K562 (cell line): ENCODE measurements at regions not wholly inside any gene's neighbourhood (a gene's known extent, or its start where the extent isn't known, plus 50 kb on each side); places are given as distances from the start of the nearest gene placed in this dataset.

ENCODE experiments used
- ATAC-seq: fragments of 200-7000 bp; cut with Tn5 transposase; 3 replicates; pipeline ENCODE4 v1.9.1; 2020; ENCODE audit warnings: moderate library complexity
- BruUV-seq: library from RNA; stranded (reverse); fragments of 400-500 nt; replicated peaks from 2 replicates; lab custom pipeline; 2021; lab: Mats Ljungman, UMichigan
- CTCF ChIA-PET: fragments of 300-600 bp; formaldehyde crosslinking; extraction: SDS; loops from one replicate; lab custom pipeline; 2021; ENCODE audit warnings: low intra/inter-chr PET ratio; lab: Yijun Ruan, JAX
- POLR2A ChIA-PET: fragments of 300-600, 350-650 bp; sonication (Branson Sonifier 250); formaldehyde crosslinking; extraction: SDS; loops from one replicate; lab custom pipeline; 2021; ENCODE audit warnings: antibody characterized with exemption, inconsistent platforms; lab: Yijun Ruan, JAX
- DNase-seq, 4 experiments: peaks; one replicate each; pipeline versions ENCODE4 v3.0.0 to v3.0.0-alpha.2; 2011 to 2018; ENCODE audit warnings: low spot score in 3 of 4, mixed read lengths in 3 of 4; ENCODE audit errors: extremely low read depth in 1 of 4
- FAIRE-seq: peaks from 2 replicates; lab custom pipeline; 2011; peaks lifted over from hg19 to GRCh38; lab: Jason Lieb, UNC
- H2AFZ ChIP-seq: 2 replicates; pipeline ENCODE4 v1.6.0; 2011; ENCODE audit warnings: low read depth, low read length, control low read depth, inconsistent platforms
- H3K27ac ChIP-seq: fragments of 200-600 bp; 3 replicates; pipeline ENCODE4 v1.8.0; 2011; ENCODE audit warnings: low read depth, mild to moderate bottlenecking, control low read depth, inconsistent platforms, low read length, moderate library complexity, mixed read lengths; ENCODE audit errors: extremely low read depth
- H3K27me3 ChIP-seq, 2 experiments: fragments of 300-600 bp in 1 of 2; 2 replicates in 1 of 2; 3 replicates in 1 of 2; pipeline versions ENCODE4 v1.6.0 to v1.8.0; 2011; ENCODE audit warnings: inconsistent platforms in 2 of 2, low read length in 2 of 2, mild to moderate bottlenecking in 1 of 2, mixed read lengths in 1 of 2, moderate library complexity in 1 of 2; ENCODE audit not compliant: control insufficient read depth in 2 of 2, insufficient read depth in 2 of 2
- H3K36me3 ChIP-seq: fragments of 300-600 bp; 3 replicates; pipeline ENCODE4 v1.8.0; 2011; ENCODE audit warnings: mild to moderate bottlenecking, low read length, inconsistent platforms; ENCODE audit not compliant: control insufficient read depth, insufficient read depth
- H3K4me1 ChIP-seq, 2 experiments: fragments of 200-600 bp in 1 of 2; replicated peaks in 1 of 2; 2 replicates in 1 of 2; 3 replicates in 1 of 2; pipeline versions ENCODE4 v1.5.1 to v1.8.0; 2011; ENCODE audit warnings: inconsistent platforms in 2 of 2, low read length in 2 of 2, mild to moderate bottlenecking in 1 of 2, mixed read lengths in 1 of 2, moderate library complexity in 1 of 2; ENCODE audit not compliant: control insufficient read depth in 2 of 2, insufficient read depth in 2 of 2
- H3K4me2 ChIP-seq: 2 replicates; pipeline ENCODE4 v1.6.1; 2011; ENCODE audit warnings: low read length, control low read depth, inconsistent platforms, mixed read lengths; ENCODE audit not compliant: insufficient read depth
- H3K4me3 ChIP-seq: fragments of 200-600 bp; sonication (generic), shearing (Covaris generic); 2 replicates; pipeline ENCODE4 v1.5.1; 2016; ENCODE audit warnings: control low read depth, inconsistent platforms
- H3K79me2 ChIP-seq: fragments of 200-600 bp; 3 replicates; pipeline ENCODE4 v1.8.0; 2011; ENCODE audit warnings: low read length, inconsistent platforms; ENCODE audit not compliant: control insufficient read depth, insufficient read depth
- H3K9ac ChIP-seq, 2 experiments: 2 replicates each; pipeline versions ENCODE4 v1.6.0 to v1.6.1; 2011; ENCODE audit warnings: low read depth in 2 of 2, low read length in 2 of 2, control low read depth in 1 of 2, inconsistent platforms in 1 of 2, mild to moderate bottlenecking in 1 of 2, mixed read lengths in 1 of 2; ENCODE audit not compliant: insufficient read depth in 1 of 2
- H3K9me1 ChIP-seq: one replicate; pipeline ENCODE4 v1.6.0; 2011; ENCODE audit warnings: inconsistent platforms, mild to moderate bottlenecking, low read length, moderate library complexity; ENCODE audit not compliant: control insufficient read depth, insufficient read depth
- H3K9me3 ChIP-seq: replicated peaks from 2 replicates; pipeline ENCODE4 v1.5.1; 2011; ENCODE audit warnings: low read depth, low read length, inconsistent platforms; ENCODE audit not compliant: control insufficient read depth, insufficient read depth
- H4K20me1 ChIP-seq: replicated peaks from 2 replicates; pipeline ENCODE4 v1.6.1; 2011; ENCODE audit warnings: low read length, inconsistent platforms, mixed read lengths; ENCODE audit not compliant: control insufficient read depth, insufficient read depth
- KDM1A ChIP-seq, 2 experiments: fragments of 450-650 bp; IDR thresholded peaks; 2 replicates each; pipeline ENCODE4 v1.6.1; 2016; ENCODE audit warnings: mild to moderate bottlenecking in 2 of 2
- PHF20 ChIP-seq: fragments of 450-650 bp; IDR thresholded peaks from 2 replicates; pipeline ENCODE4 v1.6.1; 2018; ENCODE audit not compliant: partially characterized antibody
- PML ChIP-seq: IDR thresholded peaks from 2 replicates; pipeline ENCODE4 v1.6.1; 2012; ENCODE audit warnings: low read length, inconsistent platforms
- RAD21 ChIP-seq, 2 experiments: fragments of 250-450 bp in 1 of 2; fragments of 450-650 bp in 1 of 2; sonication (Bioruptor Pico) in 1 of 2; formaldehyde crosslinking in 1 of 2; IDR thresholded peaks in 1 of 2; conservative IDR thresholded peaks in 1 of 2; 2 replicates each; pipeline versions ENCODE4 v1.4.0 to v1.8.0; 2020 to 2022; ENCODE audit warnings: mild to moderate bottlenecking in 2 of 2, moderate library complexity in 1 of 2
- RBM39 ChIP-seq: fragments of 200-400 bp; formaldehyde crosslinking; optimal IDR thresholded peaks from 2 replicates; pipeline ENCODE3; 2018; ENCODE audit warnings: low read depth, low read length
- ZNF146 ChIP-seq: IDR thresholded peaks from one replicate; pipeline ENCODE4 v1.6.1; 2018; ENCODE audit warnings: missing compliant biosample characterization; ENCODE audit not compliant: unreplicated experiment
- WGBS: fragments of 100-300 bp; shearing (Covaris generic); methylation state at CpG from one replicate; pipeline ENCODE4 v1.1.6; 2016; ENCODE audit warnings: low coverage, mixed read lengths; ENCODE audit not compliant: insufficient coverage; ENCODE audit errors: missing lambda C conversion rate; 5-methylcytosine and 5-hydroxymethylcytosine counted together
- in situ Hi-C: fragments of 300-500 bp; cut with MboI; formaldehyde crosslinking; loops from 4 replicates; pipeline ENCODE4 v1.15.0; 2018; ENCODE audit warnings: inconsistent platforms, mixed read lengths
- intact Hi-C: fragments of 100-400 bp; cut with micrococcal nuclease; formaldehyde crosslinking; loops from 2 replicates; pipeline ENCODE4 v1.14.2; 2022

DNA sequence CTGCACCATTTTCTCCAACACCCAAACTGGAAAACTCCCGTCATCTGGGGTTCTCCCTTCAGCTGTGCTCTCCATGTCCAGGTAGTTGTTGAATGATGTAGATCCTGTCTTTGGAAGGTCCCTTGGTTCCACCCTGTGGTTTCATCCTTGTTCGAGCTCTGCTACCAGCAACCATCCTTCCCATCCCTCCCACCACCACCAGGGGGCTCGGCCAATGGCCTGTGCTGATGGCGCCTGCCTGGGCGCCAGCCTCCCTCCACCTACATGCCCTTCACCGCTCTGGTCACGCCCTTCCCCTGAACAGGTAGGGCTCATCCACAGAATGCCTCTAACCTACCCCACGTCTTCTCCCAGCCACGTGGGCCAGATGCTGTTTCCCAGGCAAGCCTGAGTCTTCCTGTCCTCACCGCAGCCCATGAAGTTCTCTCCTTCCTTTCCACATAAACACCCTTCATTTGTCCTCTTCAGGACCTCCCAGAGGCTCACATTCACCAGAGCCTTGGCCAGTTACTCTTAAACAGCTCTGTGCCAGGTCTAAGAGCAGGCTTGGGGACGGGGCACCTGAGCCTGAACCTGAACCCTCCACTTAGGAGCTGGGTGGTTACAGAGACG is 75.1 kb upstream of the DUSP22 start (continued):
- TF ChIP-seq RBM39, result no peak
- TF ChIP-seq PHF20, result no peak
- TF ChIP-seq RAD21 (CRISPR knock-in tag; conservative IDR thresholded peaks at IDR 0.05 in 1 of 2, IDR thresholded peaks at IDR 0.05 in 1 of 2), result peak; percentile 54 to 80
- TF ChIP-seq ZNF146 (CRISPR knock-in tag), result no peak

DNA sequence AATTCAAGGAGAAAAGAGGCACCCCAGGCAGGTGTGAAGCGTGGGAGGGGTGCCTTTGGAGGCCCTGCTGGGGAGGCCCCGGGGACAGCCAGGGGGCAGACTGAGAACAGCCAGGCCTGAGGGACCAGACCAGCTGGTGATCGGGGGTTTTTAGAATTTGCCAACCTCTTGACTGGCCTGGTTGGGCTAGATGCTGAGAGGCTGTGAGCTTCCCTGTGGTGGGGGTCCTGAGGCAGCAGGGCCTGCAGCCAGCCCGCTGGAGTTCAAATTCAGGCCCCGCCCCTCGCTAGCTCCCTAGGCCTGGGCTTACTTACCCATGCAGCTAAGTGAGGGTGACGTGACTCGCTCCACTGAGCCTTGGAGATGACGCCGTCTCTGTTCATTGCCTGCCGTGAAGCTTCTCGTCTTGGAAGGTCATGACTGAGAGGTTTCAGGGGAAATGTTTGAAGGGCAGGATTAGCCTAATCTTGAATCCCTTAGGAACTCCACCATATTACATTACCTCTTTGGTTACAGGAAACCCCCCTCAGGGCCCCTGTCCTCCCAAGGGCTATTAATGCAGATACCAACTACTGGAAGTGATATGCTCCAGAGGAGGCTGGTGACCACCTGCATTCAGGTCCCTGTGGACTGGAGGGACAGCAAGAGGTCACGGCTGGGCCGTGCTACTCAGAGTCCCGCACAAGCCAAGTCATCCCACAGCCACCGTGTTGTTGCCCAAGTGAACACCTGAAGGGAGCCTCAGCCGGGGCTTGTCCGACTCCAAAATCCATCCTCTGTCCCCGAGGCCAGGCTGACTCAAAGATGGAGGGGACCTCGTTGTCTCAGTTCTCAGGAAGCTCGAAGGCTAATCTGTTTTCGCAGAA is 73.9 kb upstream of the DUSP22 start:
- ATAC-seq, result peak; percentile 24
- POLR2A ChIA-PET, result interaction anchor here (0.6 to 1.2 kb wide), 5 partner anchors 9 to 1339 kb away, joined by 3 to 4 read pairs (median 4); no protein-coding TSS in a partner anchor
- no peak overlapping the region for H2AFZ ChIP-seq
- no peak overlapping the region for H3K9ac ChIP-seq
- CTCF ChIA-PET, result interaction anchor here (3.5 kb wide), 1 partner anchor 190 kb away, joined by 14 read pairs; no protein-coding TSS in a partner anchor
- peaks cover 22 to 39% of the 10 kb centered on the region in 2 experiments for H3K27me3 ChIP-seq
- no peak overlapping the region for H3K4me3 ChIP-seq
- no peaks in the 10 kb centered on the region for H3K79me2 ChIP-seq
- TF ChIP-seq KDM1A (IDR thresholded peaks at IDR 0.05) (no peak), PML (no peak)
- TF ChIP-seq, all 486 proteins: peak for 0
- Histone ChIP-seq H4K20me1 (no peaks in the 10 kb centered on the region), H3K9me1 (no peaks in the 10 kb centered on the region), H3K27ac (no peak overlapping the region), H3K9me3 (no peaks in the 10 kb centered on the region), H3K4me1 (peaks cover 9 to 11% of the 10 kb centered on the region in 2 experiments; a peak in 4 of 5 replicates), H3K4me2 (no peak overlapping the region), H3K36me3 (no peaks in the 10 kb centered on the region)
- intact Hi-C loops (loop anchor here (5.0 kb wide), 1 partner anchor 144 kb away; no protein-coding TSS in a partner anchor), in situ Hi-C loops (loop anchor here (10.0 kb wide), 1 partner anchor 186 kb away; no protein-coding TSS in a partner anchor)
- WGBS, result 33% methylated on average over 22 of the region's 22 CpGs
- DNase-seq (no peak), FAIRE-seq (no peak)
- no TSS peak for BruUV-seq
